HEK293T (cell line): ENCODE measurements at regions not wholly inside any gene's neighbourhood (a gene's known extent, or its start where the extent isn't known, plus 50 kb on each side); places are given as distances from the start of the nearest gene placed in this dataset.

Experiments used
- BHLHE40 ChIP-seq: fragments of 450-650 bp; IDR thresholded peaks from 2 replicates; pipeline ENCODE4 v1.6.1; 2016; ENCODE audit warnings: mild to moderate bottlenecking, moderate library complexity, borderline replicate concordance
- CTBP1 ChIP-seq: fragments of 450-650 bp; IDR thresholded peaks from 2 replicates; pipeline ENCODE4 v1.6.1; 2016; ENCODE audit warnings: borderline replicate concordance
- FOXA1 ChIP-seq: fragments of 450-650 bp; IDR thresholded peaks from 2 replicates; pipeline ENCODE4 v1.6.1; 2016; ENCODE audit warnings: mild to moderate bottlenecking
- FOXK2 ChIP-seq: fragments of 450-650 bp; IDR thresholded peaks from 2 replicates; pipeline ENCODE4 v1.6.1; 2016; ENCODE audit warnings: mild to moderate bottlenecking
- FOXM1 ChIP-seq: fragments of 450-650 bp; IDR thresholded peaks from 2 replicates; pipeline ENCODE4 v1.6.1; 2017; ENCODE audit warnings: mild to moderate bottlenecking, borderline replicate concordance
- SP1 ChIP-seq: fragments of 450-650 bp; IDR thresholded peaks from 2 replicates; pipeline ENCODE4 v1.6.1; 2017
- SUZ12 ChIP-seq: fragments of 450-650 bp; IDR thresholded peaks from 2 replicates; pipeline ENCODE4 v1.6.1; 2016; ENCODE audit warnings: mild to moderate bottlenecking

DNA sequence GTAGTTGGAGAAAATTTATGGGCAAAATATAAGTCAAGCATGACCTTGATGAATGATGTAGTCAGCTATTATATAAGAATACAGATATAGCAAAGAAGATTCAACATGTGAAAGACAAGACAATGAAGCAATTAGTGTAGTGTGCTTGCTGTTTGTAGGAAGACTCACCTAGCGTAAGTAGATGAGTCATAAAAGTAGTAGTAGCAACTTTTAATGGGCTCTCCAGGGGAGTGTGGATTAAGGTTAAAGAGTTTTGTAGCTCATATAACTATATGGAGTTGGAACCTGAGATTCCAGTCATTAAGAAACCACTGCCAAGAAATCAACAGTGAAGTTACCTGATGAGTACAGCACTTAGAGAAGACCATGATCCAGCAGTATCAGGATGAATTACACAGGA, 444.7 kb upstream of the CNTN3 start:
- TF ChIP-seq SP1 (no peak), FOXA1 (no peak), SUZ12 (no peak), FOXK2 (no peak), CTBP1 (no peak), FOXM1 (no peak), BHLHE40 (no peak)
